GM12874 (cell line): ENCODE measurements at regions not wholly inside any gene's neighbourhood (a gene's known extent, or its start where the extent isn't known, plus 50 kb on each side); places are given as distances from the start of the nearest gene placed in this dataset.

Source experiments
- TF ChIP-seq, protein P1 (sequence below): IDR thresholded peaks from 2 replicates; pipeline ENCODE4 v1.5.1; 2011; ENCODE audit warnings: low read depth, mild to moderate bottlenecking, control low read depth, low read length, moderate library complexity; ENCODE audit not compliant: insufficient read depth

DNA sequence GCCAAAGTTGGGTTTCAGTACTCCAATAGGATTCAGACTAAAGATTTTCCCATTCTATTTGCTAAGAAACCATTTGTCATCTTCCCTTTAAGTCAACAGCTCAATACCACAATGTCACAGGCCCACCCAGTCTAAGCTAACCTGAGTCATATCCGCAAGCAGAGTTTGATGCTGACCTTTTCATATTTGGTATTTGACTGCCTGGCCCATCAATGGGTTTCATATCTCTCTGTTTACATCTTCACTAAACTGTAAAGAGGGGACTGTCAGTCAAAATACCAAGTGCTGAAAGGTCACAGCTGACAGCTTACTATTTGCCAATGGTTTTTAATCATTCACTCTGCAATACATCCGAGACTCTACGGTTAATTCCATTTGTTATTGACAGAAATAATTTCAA lies 707.5 kb upstream of the ACTRT1 start:
- TF ChIP-seq, protein P1, sequence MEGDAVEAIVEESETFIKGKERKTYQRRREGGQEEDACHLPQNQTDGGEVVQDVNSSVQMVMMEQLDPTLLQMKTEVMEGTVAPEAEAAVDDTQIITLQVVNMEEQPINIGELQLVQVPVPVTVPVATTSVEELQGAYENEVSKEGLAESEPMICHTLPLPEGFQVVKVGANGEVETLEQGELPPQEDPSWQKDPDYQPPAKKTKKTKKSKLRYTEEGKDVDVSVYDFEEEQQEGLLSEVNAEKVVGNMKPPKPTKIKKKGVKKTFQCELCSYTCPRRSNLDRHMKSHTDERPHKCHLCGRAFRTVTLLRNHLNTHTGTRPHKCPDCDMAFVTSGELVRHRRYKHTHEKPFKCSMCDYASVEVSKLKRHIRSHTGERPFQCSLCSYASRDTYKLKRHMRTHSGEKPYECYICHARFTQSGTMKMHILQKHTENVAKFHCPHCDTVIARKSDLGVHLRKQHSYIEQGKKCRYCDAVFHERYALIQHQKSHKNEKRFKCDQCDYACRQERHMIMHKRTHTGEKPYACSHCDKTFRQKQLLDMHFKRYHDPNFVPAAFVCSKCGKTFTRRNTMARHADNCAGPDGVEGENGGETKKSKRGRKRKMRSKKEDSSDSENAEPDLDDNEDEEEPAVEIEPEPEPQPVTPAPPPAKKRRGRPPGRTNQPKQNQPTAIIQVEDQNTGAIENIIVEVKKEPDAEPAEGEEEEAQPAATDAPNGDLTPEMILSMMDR, result no peak

DNA sequence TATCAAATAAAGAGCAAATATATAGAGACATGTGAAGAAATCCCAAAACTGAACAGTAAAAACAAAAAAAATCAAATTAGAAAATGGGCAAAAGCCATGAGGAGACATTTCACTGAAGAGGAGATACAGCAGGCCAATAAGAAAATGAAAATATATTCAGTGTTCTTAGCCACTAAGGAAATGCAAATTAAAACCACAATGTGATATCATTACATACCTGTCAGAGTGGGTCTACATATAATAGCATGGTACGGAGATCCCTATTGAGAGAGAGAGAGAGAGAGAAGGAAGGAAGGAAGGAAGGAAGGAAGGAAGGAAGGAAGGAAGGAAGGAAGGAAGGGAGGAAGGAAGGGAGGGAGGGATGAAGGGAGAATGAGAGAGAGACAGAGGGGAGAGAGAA lies 707.0 kb upstream of the ACTRT1 start:
- TF ChIP-seq, protein P1, result no peak

DNA sequence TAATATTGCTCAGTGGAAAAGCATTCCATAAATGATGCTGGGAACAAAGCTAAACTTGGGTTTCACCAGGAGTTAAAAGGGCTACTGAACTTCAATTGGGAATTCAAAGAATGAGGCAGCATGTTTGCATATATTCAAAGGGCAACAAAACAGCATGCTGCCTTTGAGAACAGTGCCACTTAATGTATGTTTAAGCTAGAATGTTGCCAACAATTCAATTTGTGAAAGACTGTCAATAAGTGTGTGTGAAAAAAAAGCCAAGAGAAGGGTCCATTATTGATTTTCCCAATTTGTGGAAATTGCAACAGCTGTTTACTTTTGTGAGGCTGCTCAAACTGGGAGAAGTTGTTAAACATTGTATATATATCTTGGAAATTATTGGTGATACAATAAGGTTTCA lies 701.9 kb upstream of the ACTRT1 start:
- TF ChIP-seq, protein P1, result no peak

DNA sequence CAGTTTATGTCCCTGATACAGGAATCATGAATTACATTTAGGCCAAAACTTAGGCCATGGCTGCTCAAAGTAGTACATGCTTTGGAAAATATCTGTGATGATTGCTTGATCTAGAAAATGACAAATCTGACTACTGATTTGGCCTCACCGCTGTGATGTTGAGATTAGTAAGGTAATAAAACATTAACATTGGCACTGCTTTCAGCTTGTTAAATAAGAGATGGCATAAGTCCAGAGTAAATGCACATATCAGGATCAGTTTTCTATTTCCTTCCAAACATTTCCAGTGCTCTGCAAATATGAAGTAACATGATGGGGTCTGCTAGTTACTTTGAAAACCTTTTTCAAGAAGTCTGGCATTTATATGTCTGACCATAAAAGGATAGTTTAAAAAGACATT lies 687.3 kb upstream of the ACTRT1 start:
- TF ChIP-seq, protein P1, result no peak

DNA sequence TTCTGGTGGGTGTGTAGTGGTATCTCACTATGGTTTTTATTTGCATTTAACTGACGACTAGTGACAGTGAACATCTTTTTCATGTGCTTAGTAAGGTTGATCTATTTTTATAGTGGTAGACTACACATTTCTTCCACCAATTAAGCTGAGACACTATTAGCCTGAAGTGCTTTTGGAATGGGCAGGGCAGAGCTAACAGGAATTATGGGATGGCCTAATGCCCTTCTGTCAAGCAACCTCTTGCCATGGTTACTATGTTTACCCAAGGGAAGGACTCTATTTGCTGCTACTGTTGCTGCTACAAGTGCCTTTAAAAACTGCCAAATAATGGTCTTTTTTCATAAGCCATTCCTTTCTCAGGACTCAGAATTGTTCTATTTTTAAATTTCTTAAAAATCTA lies 676.7 kb upstream of the ACTRT1 start:
- TF ChIP-seq, protein P1, result no peak

DNA sequence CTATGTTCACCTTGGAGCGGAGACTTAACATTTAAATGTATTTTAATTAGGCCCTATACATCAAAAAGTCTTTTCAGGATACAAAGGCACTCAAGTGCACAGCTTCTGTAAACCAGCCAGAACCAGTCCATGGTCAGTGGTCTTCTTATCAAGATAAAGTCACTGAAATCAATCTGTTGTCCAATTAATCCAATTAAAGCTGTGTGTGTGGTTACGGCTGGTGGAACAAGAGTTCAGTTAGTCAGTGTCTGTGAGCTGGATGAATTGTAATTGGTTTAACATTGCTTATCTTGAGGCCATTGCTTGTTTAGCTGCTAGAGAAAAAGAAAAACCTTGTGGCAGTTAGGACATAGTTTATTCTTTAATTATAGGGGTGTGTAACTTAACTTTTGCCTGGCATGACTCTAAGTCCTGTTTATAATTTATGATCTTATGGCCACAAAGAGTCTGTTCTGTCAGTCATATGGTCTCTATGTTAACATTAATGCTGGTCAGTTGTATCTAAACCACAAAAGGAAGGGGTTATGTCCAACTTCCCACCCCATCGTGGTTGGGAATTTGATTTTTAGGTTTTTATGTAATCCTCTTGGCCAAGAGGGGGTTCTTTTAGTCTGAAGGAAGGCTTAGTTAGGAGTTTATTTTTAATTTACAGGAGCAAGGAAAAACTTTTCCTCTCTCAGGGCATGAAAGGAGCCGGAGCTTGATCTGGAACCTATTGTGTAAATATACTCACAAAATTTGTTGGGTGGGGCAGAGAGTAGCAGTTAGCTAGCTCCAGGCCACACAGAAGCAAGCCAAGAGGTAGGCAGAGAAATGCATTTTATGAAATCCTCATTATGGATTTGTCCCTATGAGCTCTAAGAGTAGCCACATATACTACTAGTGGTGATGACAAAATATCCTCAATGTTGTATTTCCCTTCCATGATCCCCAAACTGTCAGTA lies 665.7 kb upstream of the ACTRT1 start:
- TF ChIP-seq, protein P1, result no peak

DNA sequence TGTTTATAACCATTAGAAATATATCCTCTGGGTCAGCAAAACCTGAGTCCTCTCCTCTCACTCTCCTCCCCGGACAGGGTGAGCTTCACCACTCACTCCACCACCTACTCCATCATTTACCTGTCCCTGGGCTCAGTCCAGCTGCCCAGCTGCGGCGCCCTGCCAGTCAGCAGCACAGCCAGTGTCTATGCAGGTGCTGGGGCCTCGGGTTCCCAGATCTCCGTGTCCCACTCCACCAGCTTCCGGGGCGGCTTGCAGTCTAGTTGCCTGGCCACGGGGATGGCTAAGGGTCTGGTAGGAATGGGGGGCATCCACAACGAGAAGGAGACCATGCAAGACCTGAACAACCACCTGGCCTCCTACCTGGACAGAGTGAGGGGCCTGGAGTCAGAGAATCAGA lies 662.2 kb upstream of the ACTRT1 start:
- TF ChIP-seq, protein P1, result no peak
